ENCODE measurements at regions not wholly inside any gene's neighbourhood (a gene's known extent, or its start where the extent isn't known, plus 50 kb on each side); places are given as distances from the start of the nearest gene placed in this dataset.

DNA sequence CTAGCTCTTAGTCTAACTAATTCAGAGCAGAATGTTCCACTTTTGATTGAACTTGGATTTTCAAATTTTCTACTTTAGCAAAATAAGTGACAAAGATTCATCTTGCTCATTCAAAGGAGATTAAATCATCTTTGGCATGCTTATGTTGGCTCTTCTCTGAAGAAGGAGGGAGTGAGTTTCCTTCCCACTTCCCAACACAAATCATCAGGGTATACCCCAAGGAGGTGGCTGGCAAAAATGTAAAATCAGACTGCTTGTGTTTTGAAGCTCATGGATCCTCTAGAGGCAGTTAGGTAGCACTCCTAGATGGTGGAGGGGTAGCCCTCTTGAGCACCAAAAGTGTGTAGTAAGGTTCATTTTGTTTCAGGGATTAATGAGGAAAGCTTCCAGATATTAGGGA is 343.1 kb downstream of the OSTF1 start:
- in situ Hi-C loops (cut with MboI; ENCODE audit: low pct_unique_long_range_greater_than_20kb in 2 of 9, low sequenced_read_pairs in 9 of 9, unreplicated experiment in 9 of 9), result no loop called here
- no peak overlapping the region for H3K27ac ChIP-seq
- ATAC-seq (replicated peaks in 6 of 8), result no peak

DNA sequence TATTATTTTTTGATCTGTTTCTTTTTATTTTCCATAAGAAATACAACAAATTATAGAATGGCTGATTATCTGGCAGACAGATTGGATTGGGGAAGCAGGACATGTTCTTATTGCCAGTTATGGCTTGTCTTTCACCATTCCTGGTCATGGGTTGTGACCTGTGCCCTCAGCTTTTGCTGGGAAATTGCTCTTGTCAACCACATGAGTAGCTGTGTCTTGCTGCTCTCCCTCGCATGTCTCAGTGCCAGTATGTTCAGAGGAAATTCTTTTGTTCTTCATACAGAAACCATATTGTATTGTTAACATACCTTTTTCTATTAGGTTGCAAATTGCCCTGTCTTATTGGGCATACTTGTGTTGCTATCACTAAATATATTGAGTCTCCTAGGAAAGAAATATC is 344.1 kb downstream of the OSTF1 start:
- Histone ChIP-seq H3K4me1 (replicated peaks in 1 of 2) (peaks cover 0 to 4% of the 10 kb centered on the region in 2 donors), H3K4me3 (no peak overlapping the region), H3K27ac (no peak overlapping the region)
- ATAC-seq (replicated peaks in 6 of 8), result no peak
- 0 to 83% (median 24%) methylated on average over 1 of the region's 1 CpG; no CpG with 5 or more reads in 2 of the 10 experiments for WGBS, 10 experiments
- in situ Hi-C loops (cut with MboI; ENCODE audit: low pct_unique_long_range_greater_than_20kb in 2 of 9, low sequenced_read_pairs in 9 of 9, unreplicated experiment in 9 of 9), result no loop called here

More for the DNA sequence above, 343.1 kb downstream of the OSTF1 start:
- Histone ChIP-seq H3K4me3 (no peak overlapping the region), H3K4me1 (replicated peaks in 1 of 2) (peaks cover 0 to 4% of the 10 kb centered on the region in 2 donors)

GRCh38 chr9:75432888-75433287 is 344.6 kb downstream of the OSTF1 start:
- no peak overlapping the region for H3K4me3 ChIP-seq
- no peak for ATAC-seq (replicated peaks in 6 of 8)
- H3K27ac ChIP-seq, result no peak overlapping the region
- peaks cover 0 to 4% of the 10 kb centered on the region in 2 donors for H3K4me1 ChIP-seq (replicated peaks in 1 of 2)
- in situ Hi-C loops (cut with MboI; ENCODE audit: low pct_unique_long_range_greater_than_20kb in 2 of 9, low sequenced_read_pairs in 9 of 9, unreplicated experiment in 9 of 9), result no loop called here

DNA sequence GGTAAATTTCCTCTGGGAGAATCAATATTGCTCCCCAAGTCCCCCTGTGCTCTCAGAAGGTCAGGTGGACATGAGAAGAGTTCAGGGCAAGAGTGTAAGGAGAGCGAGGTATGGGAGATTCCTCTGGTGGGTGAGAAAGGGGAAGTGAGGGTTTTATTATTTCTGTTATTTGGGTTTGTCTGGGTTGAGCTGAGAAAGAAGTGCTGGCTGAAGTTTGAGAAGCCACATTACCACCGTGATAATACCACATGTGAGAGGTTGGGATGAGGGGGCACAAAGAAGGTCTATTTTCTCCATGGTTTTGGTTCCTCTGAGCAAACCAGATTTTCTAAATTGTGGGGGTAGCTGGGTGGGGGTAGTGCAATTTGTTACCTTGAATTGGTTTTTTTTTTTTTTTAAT is 350.4 kb downstream of the OSTF1 start:
- Histone ChIP-seq H3K4me1 (replicated peaks in 1 of 2) (no peaks in the 10 kb centered on the region), H3K4me3 (no peak overlapping the region), H3K27ac (no peak overlapping the region)
- in situ Hi-C loops (cut with MboI; ENCODE audit: low pct_unique_long_range_greater_than_20kb in 2 of 9, low sequenced_read_pairs in 9 of 9, unreplicated experiment in 9 of 9), result no loop called here
- 0 to 100% (median 86%) methylated on average over 1 of the region's 2 CpGs; no CpG with 5 or more reads in 2 of the 10 experiments for WGBS, 10 experiments
- no peak for ATAC-seq (replicated peaks in 6 of 8)

DNA sequence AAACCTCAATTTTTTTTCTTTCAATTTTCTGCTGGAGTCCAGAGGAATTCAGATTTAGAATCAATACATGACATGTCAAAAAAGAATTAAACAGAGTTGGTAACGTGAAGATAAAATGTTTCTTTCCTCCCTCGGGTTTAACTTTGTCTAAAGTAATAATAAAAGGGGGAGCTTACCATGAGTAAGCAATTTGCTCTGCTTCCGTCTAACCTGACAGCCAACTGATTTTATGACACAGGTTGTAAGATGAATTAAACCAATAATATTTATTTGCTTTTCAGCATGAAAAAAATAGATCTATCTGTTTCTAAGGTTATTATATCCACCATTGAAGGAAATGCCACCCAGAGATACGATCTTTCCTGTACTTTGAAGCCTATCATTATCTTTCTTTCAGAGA is 352.6 kb downstream of the OSTF1 start:
- in situ Hi-C loops (cut with MboI; ENCODE audit: low pct_unique_long_range_greater_than_20kb in 2 of 9, low sequenced_read_pairs in 9 of 9, unreplicated experiment in 9 of 9), result no loop called here
- H3K4me1 ChIP-seq (replicated peaks in 1 of 2), result no peaks in the 10 kb centered on the region
- no peak overlapping the region for H3K27ac ChIP-seq
- no peak overlapping the region for H3K4me3 ChIP-seq
- no peak for ATAC-seq (replicated peaks in 6 of 8)
- 20 to 86% (median 61%) methylated on average over 1 to 4 of the region's 4 CpGs for WGBS, 10 experiments

- Histone ChIP-seq H3K4me3 (no peak overlapping the region), H3K27ac (no peak overlapping the region), H3K4me1 (replicated peaks in 1 of 2) (no peaks in the 10 kb centered on the region)
- in situ Hi-C loops (cut with MboI; ENCODE audit: low pct_unique_long_range_greater_than_20kb in 2 of 9, low sequenced_read_pairs in 9 of 9, unreplicated experiment in 9 of 9), result no loop called here
- no peak for ATAC-seq (replicated peaks in 6 of 8)
Measured at GRCh38 chr9:75445144-75445543, 356.8 kb downstream of the OSTF1 start.

DNA sequence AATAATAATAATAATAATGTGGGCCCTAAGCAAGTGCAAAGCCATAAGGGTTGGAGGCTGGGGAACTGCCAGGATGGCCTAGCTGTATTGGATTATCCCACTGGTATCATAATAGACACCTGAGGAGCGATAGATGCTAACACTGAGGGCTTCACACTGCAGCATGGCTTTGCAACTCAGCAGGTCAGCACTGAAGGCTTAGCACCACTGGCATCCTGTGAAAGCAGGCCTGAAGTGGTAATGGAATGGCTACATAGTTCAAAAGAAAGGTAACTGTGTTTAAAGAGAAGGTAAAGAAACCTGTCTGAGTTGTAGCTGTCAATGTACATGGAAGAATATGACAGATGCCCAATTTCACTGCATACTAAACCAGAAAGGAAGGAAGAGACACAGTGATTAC is 359.0 kb downstream of the OSTF1 start:
- 20 to 100% (median 83%) methylated on average over 1 of the region's 1 CpG; no CpG with 5 or more reads in 6 of the 10 experiments for WGBS, 10 experiments
- no peaks in the 10 kb centered on the region for H3K4me1 ChIP-seq (replicated peaks in 1 of 2)
- no peak overlapping the region for H3K27ac ChIP-seq
- no peak overlapping the region for H3K4me3 ChIP-seq
- ATAC-seq (replicated peaks in 6 of 8), result no peak
- in situ Hi-C loops (cut with MboI; ENCODE audit: low pct_unique_long_range_greater_than_20kb in 2 of 9, low sequenced_read_pairs in 9 of 9, unreplicated experiment in 9 of 9), result no loop called here

- ATAC-seq (replicated peaks in 6 of 8), result peak in 2 of 8 experiments; percentile 17 to 36
- no peak overlapping the region for H3K27ac ChIP-seq
- in situ Hi-C loops (cut with MboI; ENCODE audit: low pct_unique_long_range_greater_than_20kb in 2 of 9, low sequenced_read_pairs in 9 of 9, unreplicated experiment in 9 of 9), result no loop called here
- no peak overlapping the region for H3K4me3 ChIP-seq
- no peaks in the 10 kb centered on the region for H3K4me1 ChIP-seq (replicated peaks in 1 of 2)
- WGBS, 10 experiments, result 0 to 100% (median 50%) methylated on average over 1 to 2 of the region's 2 CpGs; no CpG with 5 or more reads in 3 of the 10 experiments
Measured at GRCh38 chr9:75448281-75448680, 360.0 kb downstream of the OSTF1 start.

DNA sequence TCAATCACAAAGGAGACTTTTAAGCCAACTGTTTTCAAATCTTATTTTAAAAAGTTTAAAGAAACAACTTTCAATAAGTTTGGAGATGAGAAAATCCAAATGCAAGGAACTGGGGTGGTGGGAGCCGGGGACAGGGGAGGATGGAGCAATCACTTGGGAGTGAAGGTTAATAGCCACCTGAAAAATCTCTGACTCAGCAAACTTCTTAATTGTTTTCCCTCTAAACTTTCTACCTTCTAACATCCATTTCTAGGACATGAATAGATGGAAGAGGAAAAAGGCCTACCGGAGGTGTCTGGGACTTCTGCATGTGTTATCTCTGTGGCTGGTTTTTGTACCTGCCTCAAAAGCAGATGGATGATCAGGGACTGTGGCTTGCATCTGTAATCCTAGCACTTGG is 360.6 kb downstream of the OSTF1 start:
- in situ Hi-C loops (cut with MboI; ENCODE audit: low pct_unique_long_range_greater_than_20kb in 2 of 9, low sequenced_read_pairs in 9 of 9, unreplicated experiment in 9 of 9), result no loop called here
- no peaks in the 10 kb centered on the region for H3K4me1 ChIP-seq (replicated peaks in 1 of 2)
- WGBS, 10 experiments, result 33 to 100% (median 67%) methylated on average over 1 to 2 of the region's 2 CpGs; no CpG with 5 or more reads in 3 of the 10 experiments
- no peak for ATAC-seq (replicated peaks in 6 of 8)
- H3K4me3 ChIP-seq, result no peak overlapping the region
- no peak overlapping the region for H3K27ac ChIP-seq

GRCh38 chr9:75451045-75451444 is 362.7 kb downstream of the OSTF1 start:
- 0 to 94% (median 34%) methylated on average over 1 to 4 of the region's 4 CpGs; no CpG with 5 or more reads in 2 of the 10 experiments for WGBS, 10 experiments
- no peak overlapping the region for H3K4me3 ChIP-seq
- in situ Hi-C loops (cut with MboI; ENCODE audit: low pct_unique_long_range_greater_than_20kb in 2 of 9, low sequenced_read_pairs in 9 of 9, unreplicated experiment in 9 of 9), result no loop called here
- ATAC-seq (replicated peaks in 6 of 8), result peak in 2 of 8 experiments; percentile 23 to 47
- no peaks in the 10 kb centered on the region for H3K4me1 ChIP-seq (replicated peaks in 1 of 2)
- H3K27ac ChIP-seq, result no peak overlapping the region

DNA sequence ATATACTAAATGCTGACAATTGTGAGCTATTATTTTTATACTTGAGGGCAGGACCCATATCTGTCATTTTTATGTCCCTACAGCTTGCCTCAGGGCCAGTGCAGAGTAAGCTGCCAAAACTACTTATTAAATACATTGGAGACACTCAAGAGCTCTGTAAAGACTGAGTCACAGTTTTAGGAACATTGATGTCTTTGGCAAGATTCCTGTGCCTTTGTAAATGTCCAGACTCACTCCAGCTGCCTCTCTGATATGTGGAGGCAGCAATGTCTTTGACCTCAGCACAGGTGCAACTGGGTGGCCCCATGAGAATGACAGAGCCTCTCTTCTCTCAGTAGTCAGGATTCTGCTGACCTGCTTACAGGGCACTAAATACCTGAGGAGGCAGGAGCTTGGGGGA is 363.2 kb downstream of the OSTF1 start:
- Histone ChIP-seq H3K27ac (no peak overlapping the region), H3K4me3 (no peak overlapping the region), H3K4me1 (replicated peaks in 1 of 2) (no peaks in the 10 kb centered on the region)
- peak in 3 of 8 experiments; percentile 36 to 64 (median 61) for ATAC-seq (replicated peaks in 6 of 8)
- in situ Hi-C loops (cut with MboI; ENCODE audit: low pct_unique_long_range_greater_than_20kb in 2 of 9, low sequenced_read_pairs in 9 of 9, unreplicated experiment in 9 of 9), result no loop called here

- WGBS, 10 experiments, result 0 to 92% (median 63%) methylated on average over 1 to 2 of the region's 2 CpGs; no CpG with 5 or more reads in 1 of the 10 experiments
- H3K4me3 ChIP-seq, result no peak overlapping the region
- no peaks in the 10 kb centered on the region for H3K4me1 ChIP-seq (replicated peaks in 1 of 2)
- ATAC-seq (replicated peaks in 6 of 8), result no peak
- in situ Hi-C loops (cut with MboI; ENCODE audit: low pct_unique_long_range_greater_than_20kb in 2 of 9, low sequenced_read_pairs in 9 of 9, unreplicated experiment in 9 of 9), result no loop called here
- H3K27ac ChIP-seq, result no peak overlapping the region
Measured at GRCh38 chr9:75452512-75452911, 364.2 kb downstream of the OSTF1 start.

DNA sequence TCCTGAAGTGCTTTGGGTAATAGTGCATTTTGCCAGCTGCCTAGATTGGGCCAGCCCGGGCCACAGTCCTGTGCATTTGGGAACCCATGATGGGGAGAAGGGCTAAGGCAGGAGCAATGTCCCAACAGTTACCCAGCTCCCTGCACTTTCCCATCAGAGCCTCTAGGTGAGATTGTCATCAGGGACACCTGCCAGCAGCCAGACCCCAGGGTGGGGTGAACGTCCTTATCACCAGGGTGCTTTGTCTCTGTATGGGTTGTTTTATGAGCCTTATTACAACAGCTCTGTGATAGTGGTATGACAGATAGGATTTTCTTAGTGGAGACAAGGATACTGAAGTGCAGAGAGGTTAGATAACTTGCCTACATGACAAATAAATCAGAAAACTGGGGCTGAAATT is 365.7 kb downstream of the OSTF1 start:
- no peak overlapping the region for H3K27ac ChIP-seq
- ATAC-seq (replicated peaks in 6 of 8), result no peak
- WGBS, 10 experiments, result 40 to 78% (median 40%) methylated on average over 1 of the region's 2 CpGs; no CpG with 5 or more reads in 7 of the 10 experiments

DNA sequence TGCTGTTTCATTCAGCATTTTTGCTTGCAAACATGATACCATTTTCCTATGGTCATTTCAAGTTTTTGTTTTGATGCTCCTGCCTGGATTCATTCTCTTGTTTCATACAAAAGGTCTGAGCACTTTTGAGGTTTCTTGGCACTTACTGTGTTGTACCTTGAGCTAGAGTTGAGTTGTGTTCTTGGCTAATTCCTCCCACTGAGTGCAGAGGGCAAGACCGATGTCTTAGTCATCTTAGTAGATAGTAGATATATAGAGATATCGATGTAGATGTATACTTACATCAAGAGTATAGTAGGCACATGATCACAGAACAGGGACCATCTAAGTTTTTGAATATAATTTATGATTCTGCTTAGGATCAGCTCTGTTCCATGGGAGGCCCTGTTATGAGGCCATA is 366.6 kb downstream of the OSTF1 start:
- no peaks in the 10 kb centered on the region for H3K4me1 ChIP-seq (replicated peaks in 1 of 2)
- ATAC-seq (replicated peaks in 6 of 8), result no peak
- no peak overlapping the region for H3K27ac ChIP-seq
- WGBS, 10 experiments, result 33 to 100% (median 84%) methylated on average over 1 to 2 of the region's 2 CpGs; no CpG with 5 or more reads in 1 of the 10 experiments
- H3K4me3 ChIP-seq, result no peak overlapping the region
- in situ Hi-C loops (cut with MboI; ENCODE audit: low pct_unique_long_range_greater_than_20kb in 2 of 9, low sequenced_read_pairs in 9 of 9, unreplicated experiment in 9 of 9), result no loop called here

More for the DNA sequence above, 365.7 kb downstream of the OSTF1 start:
- Histone ChIP-seq H3K4me1 (replicated peaks in 1 of 2) (no peaks in the 10 kb centered on the region), H3K4me3 (no peak overlapping the region)
- in situ Hi-C loops (cut with MboI; ENCODE audit: low pct_unique_long_range_greater_than_20kb in 2 of 9, low sequenced_read_pairs in 9 of 9, unreplicated experiment in 9 of 9), result no loop called here
